ENCODE measurements at regions not wholly inside any gene's neighbourhood (a gene's known extent, or its start where the extent isn't known, plus 50 kb on each side); places are given as distances from the start of the nearest gene placed in this dataset.

GRCh38 chr4:18366136-18366535 is 344.6 kb upstream of the LCORL start:
- no peaks in the 10 kb centered on the region for H3K4me1 Mint-ChIP-seq (ENCODE audit: low read depth)
- H3K36me3 Mint-ChIP-seq (ENCODE audit: insufficient read depth in 2 of 2): no peaks in the 10 kb centered on the region
- no peak for DNase-seq
- no peaks in the 10 kb centered on the region for H3K9me3 Mint-ChIP-seq
- H3K27me3 Mint-ChIP-seq (ENCODE audit: low read depth): no peaks in the 10 kb centered on the region
- no peak overlapping the region for H3K27ac Mint-ChIP-seq
- no peak for ATAC-seq (replicated peaks in 1 of 2)
- no peak overlapping the region for H3K4me3 Mint-ChIP-seq

GRCh38 chr4:18343581-18343980 is 322.0 kb upstream of the LCORL start:
- H3K9me3 Mint-ChIP-seq: peaks cover 1 to 6% of the 10 kb centered on the region in 2 donors
- H3K27ac Mint-ChIP-seq: no peak overlapping the region
- no peaks in the 10 kb centered on the region for H3K27me3 Mint-ChIP-seq (ENCODE audit: low read depth)
- no peak for DNase-seq
- H3K4me3 Mint-ChIP-seq: no peak overlapping the region
- no peaks in the 10 kb centered on the region for H3K36me3 Mint-ChIP-seq (ENCODE audit: insufficient read depth in 2 of 2)
- no peak for ATAC-seq (replicated peaks in 1 of 2)
- H3K4me1 Mint-ChIP-seq (ENCODE audit: low read depth): no peaks in the 10 kb centered on the region

GRCh38 chr4:18342847-18343246 is 321.3 kb upstream of the LCORL start:
- H3K27ac Mint-ChIP-seq: no peak overlapping the region
- ATAC-seq (replicated peaks in 1 of 2) (no peak), DNase-seq (no peak)
- no peaks in the 10 kb centered on the region for H3K27me3 Mint-ChIP-seq (ENCODE audit: low read depth)
- no peak overlapping the region for H3K4me3 Mint-ChIP-seq
- H3K4me1 Mint-ChIP-seq (ENCODE audit: low read depth): no peaks in the 10 kb centered on the region
- H3K9me3 Mint-ChIP-seq: peaks cover 1 to 6% of the 10 kb centered on the region in 2 donors
- no peaks in the 10 kb centered on the region for H3K36me3 Mint-ChIP-seq (ENCODE audit: insufficient read depth in 2 of 2)

- H3K36me3 Mint-ChIP-seq (ENCODE audit: insufficient read depth in 2 of 2): no peaks in the 10 kb centered on the region
- H3K4me3 Mint-ChIP-seq: no peak overlapping the region
- H3K9me3 Mint-ChIP-seq: no peaks in the 10 kb centered on the region
- H3K27ac Mint-ChIP-seq: no peak overlapping the region
- H3K27me3 Mint-ChIP-seq (ENCODE audit: low read depth): peaks cover 18% of the 10 kb centered on the region
- no peaks in the 10 kb centered on the region for H3K4me1 Mint-ChIP-seq (ENCODE audit: low read depth)
- no peak for ATAC-seq (replicated peaks in 1 of 2)
- DNase-seq: no peak
Measured at GRCh38 chr4:18321956-18322530, 300.5 kb upstream of the LCORL start.

- Mint-ChIP-seq H3K4me3 (no peak overlapping the region), H3K9me3 (peaks cover 0 to 2% of the 10 kb centered on the region in 2 donors), H3K27me3 (ENCODE audit: low read depth) (peaks cover 18% of the 10 kb centered on the region), H3K36me3 (ENCODE audit: insufficient read depth in 2 of 2) (no peaks in the 10 kb centered on the region), H3K27ac (no peak overlapping the region), H3K4me1 (ENCODE audit: low read depth) (no peaks in the 10 kb centered on the region)
- DNase-seq (no peak), ATAC-seq (replicated peaks in 1 of 2) (no peak)
Measured at GRCh38 chr4:18319431-18319830, 297.9 kb upstream of the LCORL start.

- Mint-ChIP-seq H3K36me3 (ENCODE audit: insufficient read depth in 2 of 2) (no peaks in the 10 kb centered on the region), H3K4me3 (no peak overlapping the region)
Measured at GRCh38 chr4:18318682-18319388, 297.3 kb upstream of the LCORL start.

GRCh38 chr4:18314731-18315130 is 293.2 kb upstream of the LCORL start:
- H3K27me3 Mint-ChIP-seq (ENCODE audit: low read depth): peaks cover 9% of the 10 kb centered on the region
- H3K9me3 Mint-ChIP-seq: peaks cover 0 to 2% of the 10 kb centered on the region in 2 donors
- DNase-seq: no peak
- no peak overlapping the region for H3K4me3 Mint-ChIP-seq
- H3K4me1 Mint-ChIP-seq (ENCODE audit: low read depth): no peaks in the 10 kb centered on the region
- H3K36me3 Mint-ChIP-seq (ENCODE audit: insufficient read depth in 2 of 2): no peaks in the 10 kb centered on the region
- no peak overlapping the region for H3K27ac Mint-ChIP-seq
- no peak for ATAC-seq (replicated peaks in 1 of 2)

More at GRCh38 chr4:18318682-18319388, 297.3 kb upstream of the LCORL start:
- ATAC-seq (replicated peaks in 1 of 2) (no peak), DNase-seq (no peak)
- peaks cover 0 to 2% of the 10 kb centered on the region in 2 donors for H3K9me3 Mint-ChIP-seq
- H3K27me3 Mint-ChIP-seq (ENCODE audit: low read depth): peaks cover 18% of the 10 kb centered on the region
- H3K27ac Mint-ChIP-seq: no peak overlapping the region
- no peaks in the 10 kb centered on the region for H3K4me1 Mint-ChIP-seq (ENCODE audit: low read depth)

GRCh38 chr4:18297684-18298083 is 276.1 kb upstream of the LCORL start:
- H3K27me3 Mint-ChIP-seq (ENCODE audit: low read depth): peaks cover 5% of the 10 kb centered on the region
- H3K4me3 Mint-ChIP-seq: no peak overlapping the region
- no peaks in the 10 kb centered on the region for H3K4me1 Mint-ChIP-seq (ENCODE audit: low read depth)
- H3K36me3 Mint-ChIP-seq (ENCODE audit: insufficient read depth in 2 of 2): no peaks in the 10 kb centered on the region
- DNase-seq (no peak), ATAC-seq (replicated peaks in 1 of 2) (no peak)
- no peak overlapping the region for H3K27ac Mint-ChIP-seq
- H3K9me3 Mint-ChIP-seq: peaks cover 0 to 2% of the 10 kb centered on the region in 2 donors

- H3K4me1 Mint-ChIP-seq (ENCODE audit: low read depth): no peaks in the 10 kb centered on the region
Measured at GRCh38 chr4:18296411-18296810, 274.9 kb upstream of the LCORL start.

GRCh38 chr4:18294846-18295245 is 273.3 kb upstream of the LCORL start:
- no peak overlapping the region for H3K4me3 Mint-ChIP-seq
- H3K27ac Mint-ChIP-seq: no peak overlapping the region
- no peaks in the 10 kb centered on the region for H3K9me3 Mint-ChIP-seq
- H3K4me1 Mint-ChIP-seq (ENCODE audit: low read depth): no peaks in the 10 kb centered on the region
- ATAC-seq (replicated peaks in 1 of 2) (no peak), DNase-seq (no peak)
- no peaks in the 10 kb centered on the region for H3K27me3 Mint-ChIP-seq (ENCODE audit: low read depth)
- no peaks in the 10 kb centered on the region for H3K36me3 Mint-ChIP-seq (ENCODE audit: insufficient read depth in 2 of 2)

More at GRCh38 chr4:18296411-18296810, 274.9 kb upstream of the LCORL start:
- DNase-seq (no peak), ATAC-seq (replicated peaks in 1 of 2) (no peak)
- no peak overlapping the region for H3K4me3 Mint-ChIP-seq
- no peaks in the 10 kb centered on the region for H3K9me3 Mint-ChIP-seq
- no peaks in the 10 kb centered on the region for H3K36me3 Mint-ChIP-seq (ENCODE audit: insufficient read depth in 2 of 2)
- no peak overlapping the region for H3K27ac Mint-ChIP-seq
- H3K27me3 Mint-ChIP-seq (ENCODE audit: low read depth): no peaks in the 10 kb centered on the region

- H3K27me3 Mint-ChIP-seq (ENCODE audit: low read depth): no peaks in the 10 kb centered on the region
- no peaks in the 10 kb centered on the region for H3K9me3 Mint-ChIP-seq
- H3K36me3 Mint-ChIP-seq (ENCODE audit: insufficient read depth in 2 of 2): no peaks in the 10 kb centered on the region
- no peak for DNase-seq
- no peak overlapping the region for H3K4me3 Mint-ChIP-seq
- H3K27ac Mint-ChIP-seq: no peak overlapping the region
- no peak for ATAC-seq (replicated peaks in 1 of 2)
- H3K4me1 Mint-ChIP-seq (ENCODE audit: low read depth): no peaks in the 10 kb centered on the region
Measured at GRCh38 chr4:18294021-18294420, 272.5 kb upstream of the LCORL start.

GRCh38 chr4:18292411-18292810 is 270.9 kb upstream of the LCORL start:
- Mint-ChIP-seq H3K36me3 (ENCODE audit: insufficient read depth in 2 of 2) (no peaks in the 10 kb centered on the region), H3K27ac (no peak overlapping the region), H3K4me1 (ENCODE audit: low read depth) (no peaks in the 10 kb centered on the region), H3K4me3 (no peak overlapping the region), H3K27me3 (ENCODE audit: low read depth) (peaks cover 5% of the 10 kb centered on the region), H3K9me3 (no peaks in the 10 kb centered on the region)
- ATAC-seq (replicated peaks in 1 of 2) (no peak), DNase-seq (no peak)

GRCh38 chr4:18291981-18292380 is 270.4 kb upstream of the LCORL start:
- DNase-seq: no peak
- H3K27me3 Mint-ChIP-seq (ENCODE audit: low read depth): peaks cover 5% of the 10 kb centered on the region
- no peak overlapping the region for H3K4me3 Mint-ChIP-seq
- no peaks in the 10 kb centered on the region for H3K36me3 Mint-ChIP-seq (ENCODE audit: insufficient read depth in 2 of 2)
- no peak for ATAC-seq (replicated peaks in 1 of 2)
- H3K4me1 Mint-ChIP-seq (ENCODE audit: low read depth): no peaks in the 10 kb centered on the region
- H3K9me3 Mint-ChIP-seq: no peaks in the 10 kb centered on the region
- H3K27ac Mint-ChIP-seq: no peak overlapping the region

GRCh38 chr4:18291256-18291655 is 269.7 kb upstream of the LCORL start:
- peaks cover 5% of the 10 kb centered on the region for H3K27me3 Mint-ChIP-seq (ENCODE audit: low read depth)
- H3K9me3 Mint-ChIP-seq: no peaks in the 10 kb centered on the region
- H3K4me3 Mint-ChIP-seq: no peak overlapping the region
- H3K4me1 Mint-ChIP-seq (ENCODE audit: low read depth): no peaks in the 10 kb centered on the region
- no peak overlapping the region for H3K27ac Mint-ChIP-seq
- DNase-seq (no peak), ATAC-seq (replicated peaks in 1 of 2) (no peak)
- H3K36me3 Mint-ChIP-seq (ENCODE audit: insufficient read depth in 2 of 2): no peaks in the 10 kb centered on the region

All from activated T-cell treated with anti-CD3 and anti-CD28 coated beads, Interleukin-2, amount 50 U/mL, for 72 hours (primary cell).